ENCODE measurements at regions not wholly inside any gene's neighbourhood (a gene's known extent, or its start where the extent isn't known, plus 50 kb on each side); places are given as distances from the start of the nearest gene placed in this dataset.

GRCh38 chr11:28730889-28731288, 622.7 kb downstream of the METTL15 start:
- H3K4me3 Mint-ChIP-seq: no peak overlapping the region
- H3K4me1 Mint-ChIP-seq: no peaks in the 10 kb centered on the region
- H3K27me3 Mint-ChIP-seq (ENCODE audit: low read depth): no peaks in the 10 kb centered on the region
- no peak overlapping the region for H3K27ac Mint-ChIP-seq
- no peaks in the 10 kb centered on the region for H3K9me3 Mint-ChIP-seq
- no peaks in the 10 kb centered on the region for H3K36me3 Mint-ChIP-seq (ENCODE audit: low read depth)
- TF ChIP-seq CTCF (IDR thresholded peaks at IDR 0.05; ENCODE audit: unreplicated experiment in 3 of 3): no peak

GRCh38 chr11:28730336-28730735, 622.1 kb downstream of the METTL15 start:
- H3K27me3 Mint-ChIP-seq (ENCODE audit: low read depth): no peaks in the 10 kb centered on the region
- no peak overlapping the region for H3K4me3 Mint-ChIP-seq
- no peak for TF ChIP-seq CTCF (IDR thresholded peaks at IDR 0.05; ENCODE audit: unreplicated experiment in 3 of 3)
- no peaks in the 10 kb centered on the region for H3K4me1 Mint-ChIP-seq
- H3K36me3 Mint-ChIP-seq (ENCODE audit: low read depth): no peaks in the 10 kb centered on the region
- no peaks in the 10 kb centered on the region for H3K9me3 Mint-ChIP-seq
- H3K27ac Mint-ChIP-seq: no peak overlapping the region

- no peak for TF ChIP-seq CTCF (IDR thresholded peaks at IDR 0.05; ENCODE audit: unreplicated experiment in 3 of 3)
- no peaks in the 10 kb centered on the region for H3K27me3 Mint-ChIP-seq (ENCODE audit: low read depth)
- H3K9me3 Mint-ChIP-seq: no peaks in the 10 kb centered on the region
- H3K4me3 Mint-ChIP-seq: no peak overlapping the region
- H3K27ac Mint-ChIP-seq: no peak overlapping the region
- H3K4me1 Mint-ChIP-seq: no peaks in the 10 kb centered on the region
- no peaks in the 10 kb centered on the region for H3K36me3 Mint-ChIP-seq (ENCODE audit: low read depth)
Measured at GRCh38 chr11:28729339-28729738, 621.2 kb downstream of the METTL15 start.

GRCh38 chr11:28728666-28729065, 620.5 kb downstream of the METTL15 start:
- no peak for TF ChIP-seq CTCF (IDR thresholded peaks at IDR 0.05; ENCODE audit: unreplicated experiment in 3 of 3)
- Mint-ChIP-seq H3K27me3 (ENCODE audit: low read depth) (no peaks in the 10 kb centered on the region), H3K9me3 (no peaks in the 10 kb centered on the region), H3K27ac (no peak overlapping the region), H3K4me3 (no peak overlapping the region), H3K4me1 (no peaks in the 10 kb centered on the region), H3K36me3 (ENCODE audit: low read depth) (no peaks in the 10 kb centered on the region)

- no peak overlapping the region for H3K27ac Mint-ChIP-seq
Measured at GRCh38 chr11:28727254-28727653, 619.1 kb downstream of the METTL15 start.

More at GRCh38 chr11:28727254-28727653, 619.1 kb downstream of the METTL15 start:
- no peaks in the 10 kb centered on the region for H3K9me3 Mint-ChIP-seq
- H3K27me3 Mint-ChIP-seq (ENCODE audit: low read depth): no peaks in the 10 kb centered on the region
- no peaks in the 10 kb centered on the region for H3K36me3 Mint-ChIP-seq (ENCODE audit: low read depth)
- no peak for TF ChIP-seq CTCF (IDR thresholded peaks at IDR 0.05; ENCODE audit: unreplicated experiment in 3 of 3)
- H3K4me3 Mint-ChIP-seq: no peak overlapping the region
- no peaks in the 10 kb centered on the region for H3K4me1 Mint-ChIP-seq
